ENCODE measurements at regions not wholly inside any gene's neighbourhood (a gene's known extent, or its start where the extent isn't known, plus 50 kb on each side); places are given as distances from the start of the nearest gene placed in this dataset.
A peak's percentile ranks its signal among the peaks of the same experiment; 100 is the strongest.
"Not testable (repeated sequence)": the region's sequence is repeated elsewhere in the genome, so short reads cannot be mapped to it uniquely, and the experiment has no call there.

DNA sequence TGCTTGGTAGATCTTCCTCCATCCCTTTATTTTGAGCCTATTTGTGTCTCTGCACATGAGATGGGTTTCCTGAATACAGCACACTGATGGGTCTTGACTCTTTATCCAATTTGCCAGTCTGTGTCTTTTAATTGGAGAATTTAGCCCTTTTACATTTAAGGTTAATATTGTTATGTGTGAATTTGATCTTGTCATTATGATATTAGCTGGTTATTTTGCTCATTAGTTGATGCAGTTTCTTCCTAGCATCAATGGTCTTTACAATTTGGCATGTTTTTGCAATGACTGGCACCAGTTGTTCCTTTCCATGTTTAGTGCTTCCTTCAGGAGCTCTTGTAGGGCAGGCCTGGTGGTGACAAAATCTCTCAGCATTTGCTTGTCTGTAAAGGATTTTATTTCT lies 72.4 kb downstream of the HNRNPD start:
- not testable (repeated sequence) for H3K27ac ChIP-seq (ENCODE audit: low read depth in 1 of 2, low read length in 1 of 2); H3K4me3 ChIP-seq; H3K9me3 ChIP-seq (ENCODE audit: control insufficient read depth in 4 of 4, insufficient read depth in 3 of 4, low read length in 3 of 4); H3K9ac ChIP-seq (ENCODE audit: insufficient read depth in 1 of 2, low read length in 2 of 2); DNase-seq; H3K4me1 ChIP-seq (ENCODE audit: control insufficient read depth in 5 of 5, insufficient read depth in 5 of 5, low read length in 5 of 5); H3K36me3 ChIP-seq (ENCODE audit: control insufficient read depth in 4 of 4, insufficient read depth in 4 of 4, low read length in 4 of 4); ATAC-seq (ENCODE audit: insufficient read depth, low FRiP score); H3K27me3 ChIP-seq (ENCODE audit: control insufficient read depth in 3 of 3, insufficient read depth in 3 of 3, low read length in 2 of 3)

DNA sequence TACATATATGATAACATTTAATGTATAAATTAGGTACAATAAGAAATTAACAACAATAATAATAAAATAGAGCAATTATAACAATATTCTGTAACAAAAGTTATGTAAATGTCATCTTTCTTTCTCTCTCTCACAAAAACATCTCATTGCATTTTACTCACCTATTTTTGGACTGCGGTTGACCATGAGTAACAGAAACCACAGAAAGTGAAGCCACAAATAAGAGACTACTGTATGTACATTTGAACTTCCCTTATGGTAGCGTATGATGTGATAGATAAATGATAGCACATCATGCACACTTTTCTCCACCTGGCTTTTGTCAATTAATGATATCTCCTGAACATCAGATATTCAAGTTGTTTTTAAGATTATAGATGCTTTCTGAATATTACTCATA lies 80.5 kb downstream of the HNRNPD start:
- 30 to 64% methylated on average over 2 of the region's 2 CpGs for WGBS, 2 donors
- TF ChIP-seq CTCF (IDR thresholded peaks at IDR 0.05; ENCODE audit: control extremely low read depth, extremely low read depth), result no peak
- no peaks in the 10 kb centered on the region for H3K9me3 ChIP-seq (ENCODE audit: control insufficient read depth in 4 of 4, insufficient read depth in 3 of 4, low read length in 3 of 4)
- no peak overlapping the region for H3K27ac ChIP-seq (ENCODE audit: low read depth in 1 of 2, low read length in 1 of 2)
- H3K36me3 ChIP-seq (ENCODE audit: control insufficient read depth in 4 of 4, insufficient read depth in 4 of 4, low read length in 4 of 4), result no peaks in the 10 kb centered on the region
- no peak overlapping the region for H3K4me3 ChIP-seq
- H3K27me3 ChIP-seq (ENCODE audit: control insufficient read depth in 3 of 3, insufficient read depth in 3 of 3, low read length in 2 of 3), result no peaks in the 10 kb centered on the region
- no peak for DNase-seq
- H3K9ac ChIP-seq (ENCODE audit: insufficient read depth in 1 of 2, low read length in 2 of 2), result no peak overlapping the region
- no peak for ATAC-seq (ENCODE audit: insufficient read depth, low FRiP score)
- no peaks in the 10 kb centered on the region for H3K4me1 ChIP-seq (ENCODE audit: control insufficient read depth in 5 of 5, insufficient read depth in 5 of 5, low read length in 5 of 5)

DNA sequence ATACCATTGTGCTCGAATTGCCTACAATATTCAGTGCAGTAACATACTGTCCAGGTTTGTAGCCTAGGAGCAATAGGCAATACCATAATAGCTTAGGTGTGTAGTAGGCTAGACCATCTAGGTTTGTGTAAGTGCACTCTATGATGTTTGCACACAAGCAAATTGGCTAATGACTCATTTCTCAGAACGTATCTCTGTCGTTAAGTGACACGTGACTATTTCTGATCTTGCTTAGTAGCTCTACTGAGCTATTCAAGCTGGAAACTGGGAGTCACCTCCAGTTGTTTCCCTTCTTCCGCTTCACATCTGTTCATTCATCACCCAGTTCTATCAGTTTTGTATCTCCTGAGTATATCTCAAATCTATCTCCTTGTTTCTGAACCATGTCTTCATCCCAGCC lies 86.1 kb downstream of the HNRNPD start:
- no peak for DNase-seq
- Histone ChIP-seq H3K4me3 (no peak overlapping the region), H3K9me3 (ENCODE audit: control insufficient read depth in 4 of 4, insufficient read depth in 3 of 4, low read length in 3 of 4) (no peaks in the 10 kb centered on the region), H3K27ac (ENCODE audit: low read depth in 1 of 2, low read length in 1 of 2) (no peak overlapping the region), H3K27me3 (ENCODE audit: control insufficient read depth in 3 of 3, insufficient read depth in 3 of 3, low read length in 2 of 3) (no peaks in the 10 kb centered on the region), H3K36me3 (ENCODE audit: control insufficient read depth in 4 of 4, insufficient read depth in 4 of 4, low read length in 4 of 4) (no peaks in the 10 kb centered on the region), H3K9ac (ENCODE audit: insufficient read depth in 1 of 2, low read length in 2 of 2) (no peak overlapping the region), H3K4me1 (ENCODE audit: control insufficient read depth in 5 of 5, insufficient read depth in 5 of 5, low read length in 5 of 5) (peaks cover 0 to 6% (median 0%) of the 10 kb centered on the region in 5 donors)
- 63 to 74% methylated on average over 5 of the region's 5 CpGs for WGBS, 2 donors
- no peak for TF ChIP-seq CTCF (IDR thresholded peaks at IDR 0.05; ENCODE audit: control extremely low read depth, extremely low read depth)
- ATAC-seq (ENCODE audit: insufficient read depth, low FRiP score), result no peak

DNA sequence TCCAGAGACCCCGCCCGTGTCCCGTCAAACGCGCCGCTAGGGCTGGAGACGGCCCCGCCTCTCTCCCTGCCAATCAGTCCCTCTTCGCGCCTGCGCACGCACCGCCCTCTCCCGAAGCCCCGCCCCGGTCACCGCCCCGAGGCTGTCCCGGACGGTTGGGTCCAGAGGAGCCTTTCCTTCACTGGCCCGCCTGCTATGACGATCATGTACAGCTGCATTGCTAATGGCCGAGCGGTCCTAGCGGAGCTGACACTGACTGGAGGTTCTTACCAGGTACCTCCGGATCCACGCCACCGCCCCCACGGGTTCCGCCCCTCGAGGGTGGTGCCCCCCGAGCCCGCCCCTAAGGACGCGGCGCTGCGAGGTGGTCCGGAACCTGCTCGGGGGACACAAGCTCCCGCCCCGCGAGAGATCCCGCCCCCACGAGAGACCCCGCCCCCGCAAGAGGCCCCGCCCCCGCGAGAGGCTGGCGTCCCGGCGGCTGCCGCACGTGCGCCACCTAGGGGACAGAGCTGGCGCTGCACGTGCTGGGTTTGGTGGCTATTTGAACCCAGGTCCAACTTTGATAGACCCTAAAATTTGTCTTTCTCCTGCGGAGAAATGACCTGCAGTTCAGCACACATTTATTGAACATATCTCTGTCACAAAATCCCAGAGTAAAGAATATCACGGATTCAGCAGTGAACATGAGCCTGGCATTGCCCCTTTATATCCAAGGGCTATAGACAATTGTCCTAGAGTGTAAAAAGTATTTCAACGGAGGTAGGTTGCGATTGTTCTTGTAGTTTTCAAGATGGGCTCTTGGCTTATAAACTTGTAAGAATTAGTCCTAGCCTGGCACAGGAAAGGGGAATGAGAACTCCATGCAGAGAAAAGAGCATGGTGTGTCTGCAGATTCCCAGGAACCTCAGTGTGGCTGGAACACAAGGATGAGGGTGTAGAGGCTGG lies 88.7 kb downstream of the HNRNPD start:
- TF ChIP-seq CTCF (IDR thresholded peaks at IDR 0.05; ENCODE audit: control extremely low read depth, extremely low read depth), result peak; percentile 63
- ATAC-seq (ENCODE audit: insufficient read depth, low FRiP score) (peak; percentile 99), DNase-seq (peak; percentile 98 to 99 (median 98))
- WGBS, 2 donors, result 4% methylated on average over 60 to 61 of the region's 61 CpGs
- Histone ChIP-seq H3K4me3 (no peak overlapping the region), H3K9ac (ENCODE audit: insufficient read depth in 1 of 2, low read length in 2 of 2) (peak overlapping the region in 1 of 2 donors; percentile 38), H3K27me3 (ENCODE audit: control insufficient read depth in 3 of 3, insufficient read depth in 3 of 3, low read length in 2 of 3) (no peaks in the 10 kb centered on the region), H3K9me3 (ENCODE audit: control insufficient read depth in 4 of 4, insufficient read depth in 3 of 4, low read length in 3 of 4) (no peaks in the 10 kb centered on the region), H3K4me1 (ENCODE audit: control insufficient read depth in 5 of 5, insufficient read depth in 5 of 5, low read length in 5 of 5) (peaks cover 0 to 6% (median 0%) of the 10 kb centered on the region in 5 donors), H3K27ac (ENCODE audit: low read depth in 1 of 2, low read length in 1 of 2) (peak overlapping the region in 1 of 2 donors; percentile 64), H3K36me3 (ENCODE audit: control insufficient read depth in 4 of 4, insufficient read depth in 4 of 4, low read length in 4 of 4) (no peaks in the 10 kb centered on the region)
